ENCODE measurements at regions not wholly inside any gene's neighbourhood (a gene's known extent, or its start where the extent isn't known, plus 50 kb on each side); places are given as distances from the start of the nearest gene placed in this dataset.

- no peak overlapping the region for H3K27ac ChIP-seq (ENCODE audit: low read length)
- H3K36me3 ChIP-seq (ENCODE audit: control insufficient read depth in 1 of 2, insufficient read depth in 2 of 2, low read length in 2 of 2) = no peaks in the 10 kb centered on the region
- H3K4me3 ChIP-seq (ENCODE audit: low read depth in 1 of 2, low read length in 2 of 2) = no peak overlapping the region
- H3K9me3 ChIP-seq (ENCODE audit: control insufficient read depth in 1 of 2, low read length in 2 of 2) = no peaks in the 10 kb centered on the region
- no peaks in the 10 kb centered on the region for H3K27me3 ChIP-seq (ENCODE audit: low read depth, low read length)
- no peaks in the 10 kb centered on the region for H3K4me1 ChIP-seq (ENCODE audit: control insufficient read depth in 1 of 2, insufficient read depth in 2 of 2, low read length in 2 of 2)
Measured at GRCh38 chr11:70019576-70020011, 58.5 kb upstream of the ANO1 start.

DNA sequence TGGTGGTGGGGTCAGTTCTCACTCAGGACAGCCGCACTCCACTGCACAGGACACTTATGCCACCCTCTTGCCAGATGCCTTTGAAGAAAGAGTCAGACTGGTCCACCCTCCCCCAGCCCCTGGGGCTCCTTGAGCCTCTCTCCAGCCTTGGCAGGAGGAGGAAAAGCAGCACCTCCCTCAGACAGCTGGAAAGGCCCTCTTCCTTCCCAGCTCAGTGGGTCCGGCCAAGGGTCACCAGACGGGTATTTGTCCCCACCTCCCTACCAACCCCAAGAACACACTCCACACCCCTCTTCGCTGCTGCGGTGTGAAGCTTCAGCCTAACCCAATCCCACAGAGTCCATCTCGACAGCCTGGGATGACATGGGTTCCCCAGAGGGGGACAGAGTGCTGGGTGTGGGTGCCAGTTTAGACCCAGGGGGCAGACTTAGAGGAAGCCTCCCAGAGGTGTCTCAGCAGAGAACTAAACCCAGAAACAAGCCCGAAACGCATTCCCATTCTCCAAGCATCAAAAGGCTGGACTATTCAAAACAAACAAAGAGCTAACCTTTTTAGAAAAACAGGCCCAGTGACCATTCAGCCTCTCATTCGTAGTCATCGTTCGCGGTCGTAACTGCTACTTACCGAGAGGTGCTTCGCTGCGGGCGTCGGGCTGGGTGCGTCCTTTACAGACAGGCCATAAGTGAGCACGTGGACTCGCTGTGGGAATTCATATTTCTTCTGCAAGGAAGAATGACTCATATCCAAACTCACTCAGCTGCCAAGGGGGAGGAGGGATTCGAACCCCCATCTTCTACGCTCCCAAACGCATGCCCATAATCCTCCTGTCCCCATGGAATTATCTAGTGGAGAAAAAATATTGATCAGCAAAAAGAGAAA, 57.5 kb upstream of the ANO1 start:
- Histone ChIP-seq H3K36me3 (ENCODE audit: control insufficient read depth in 1 of 2, insufficient read depth in 2 of 2, low read length in 2 of 2) (no peaks in the 10 kb centered on the region), H3K27me3 (ENCODE audit: low read depth, low read length) (no peaks in the 10 kb centered on the region), H3K4me1 (ENCODE audit: control insufficient read depth in 1 of 2, insufficient read depth in 2 of 2, low read length in 2 of 2) (no peaks in the 10 kb centered on the region), H3K27ac (ENCODE audit: low read length) (no peak overlapping the region), H3K4me3 (ENCODE audit: low read depth in 1 of 2, low read length in 2 of 2) (no peak overlapping the region), H3K9me3 (ENCODE audit: control insufficient read depth in 1 of 2, low read length in 2 of 2) (no peaks in the 10 kb centered on the region)

DNA sequence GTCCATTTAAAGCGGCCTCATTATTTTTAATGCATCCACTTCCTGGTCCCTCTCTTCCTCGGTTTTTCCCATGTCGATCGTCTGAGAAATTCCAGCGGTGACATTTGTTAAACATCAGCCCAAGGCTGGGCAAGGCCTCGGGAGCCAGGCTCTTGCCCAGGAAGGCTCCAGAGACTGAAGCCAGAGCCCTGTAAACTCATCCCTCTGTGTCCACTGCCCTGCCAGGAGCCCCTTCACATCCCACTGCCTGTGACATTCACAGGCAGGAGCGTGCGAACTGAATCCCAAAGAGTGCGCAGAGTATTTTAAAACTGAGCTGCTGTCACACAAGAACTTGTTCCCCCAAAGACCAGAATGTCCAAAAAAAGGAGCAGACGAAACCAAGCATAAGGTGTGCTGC, 56.5 kb upstream of the ANO1 start:
- Histone ChIP-seq H3K9me3 (ENCODE audit: control insufficient read depth in 1 of 2, low read length in 2 of 2) (no peaks in the 10 kb centered on the region), H3K36me3 (ENCODE audit: control insufficient read depth in 1 of 2, insufficient read depth in 2 of 2, low read length in 2 of 2) (no peaks in the 10 kb centered on the region), H3K27ac (ENCODE audit: low read length) (no peak overlapping the region)

DNA sequence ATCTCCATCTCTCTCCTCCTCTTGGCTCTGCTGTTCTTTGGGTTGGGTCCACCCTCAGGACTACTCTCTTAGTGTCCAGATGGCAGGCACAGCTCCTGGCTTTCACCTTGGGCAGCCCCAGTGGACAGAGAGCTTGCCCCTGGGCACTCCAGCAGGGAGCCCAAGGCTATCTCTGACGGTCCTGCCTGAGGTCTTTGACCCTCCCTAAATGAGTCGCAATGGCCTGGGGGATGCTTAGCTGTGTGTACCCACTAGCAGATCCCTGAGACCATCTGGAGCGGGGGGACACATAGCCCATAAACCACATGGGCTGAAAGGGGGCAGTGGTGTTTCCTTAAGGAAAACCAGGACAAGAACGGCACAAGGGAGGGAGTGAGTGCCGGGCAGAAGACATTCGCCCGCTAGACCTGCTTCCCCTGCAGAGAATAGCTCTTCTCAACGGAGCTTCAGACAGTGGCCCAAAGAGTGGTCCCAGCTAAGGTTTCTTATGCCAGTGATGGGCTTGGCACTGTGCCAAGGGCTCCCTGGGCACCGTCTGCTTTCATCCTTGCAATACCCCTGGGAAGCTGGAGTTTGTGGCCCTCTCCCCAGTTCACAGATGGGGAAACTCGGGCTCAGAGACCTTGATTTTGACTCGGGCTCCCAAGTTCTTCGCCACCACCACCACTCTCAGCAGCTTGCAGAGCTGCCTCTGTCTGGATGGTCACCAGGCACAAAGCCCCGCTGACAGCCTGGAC, 53.9 kb upstream of the ANO1 start:
- H3K4me1 ChIP-seq (ENCODE audit: control insufficient read depth in 1 of 2, insufficient read depth in 2 of 2, low read length in 2 of 2) = no peaks in the 10 kb centered on the region
- H3K27me3 ChIP-seq (ENCODE audit: low read depth, low read length) = no peaks in the 10 kb centered on the region
- no peaks in the 10 kb centered on the region for H3K9me3 ChIP-seq (ENCODE audit: control insufficient read depth in 1 of 2, low read length in 2 of 2)
- no peaks in the 10 kb centered on the region for H3K36me3 ChIP-seq (ENCODE audit: control insufficient read depth in 1 of 2, insufficient read depth in 2 of 2, low read length in 2 of 2)
- H3K4me3 ChIP-seq (ENCODE audit: low read depth in 1 of 2, low read length in 2 of 2) = no peak overlapping the region
- no peak overlapping the region for H3K27ac ChIP-seq (ENCODE audit: low read length)

More for the DNA sequence above, 56.5 kb upstream of the ANO1 start:
- H3K27me3 ChIP-seq (ENCODE audit: low read depth, low read length) = no peaks in the 10 kb centered on the region
- H3K4me1 ChIP-seq (ENCODE audit: control insufficient read depth in 1 of 2, insufficient read depth in 2 of 2, low read length in 2 of 2) = no peaks in the 10 kb centered on the region
- H3K4me3 ChIP-seq (ENCODE audit: low read depth in 1 of 2, low read length in 2 of 2) = no peak overlapping the region

DNA sequence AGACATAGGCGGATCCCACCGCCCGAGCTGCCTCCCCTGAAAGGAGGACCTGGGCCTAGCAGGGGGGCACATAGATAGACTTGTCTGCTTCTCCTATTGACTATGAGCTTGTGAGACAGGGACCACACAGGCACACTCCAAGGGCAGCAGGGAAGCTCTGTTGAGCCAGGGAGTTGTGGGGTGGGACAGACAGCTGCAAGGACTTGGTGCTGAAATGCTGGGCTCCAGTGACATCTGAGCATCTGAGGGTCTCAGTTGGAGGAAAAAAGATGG, 53.4 kb upstream of the ANO1 start:
- H3K4me1 ChIP-seq (ENCODE audit: control insufficient read depth in 1 of 2, insufficient read depth in 2 of 2, low read length in 2 of 2) = no peaks in the 10 kb centered on the region
- no peaks in the 10 kb centered on the region for H3K9me3 ChIP-seq (ENCODE audit: control insufficient read depth in 1 of 2, low read length in 2 of 2)
- H3K4me3 ChIP-seq (ENCODE audit: low read depth in 1 of 2, low read length in 2 of 2) = no peak overlapping the region
- H3K27me3 ChIP-seq (ENCODE audit: low read depth, low read length) = no peaks in the 10 kb centered on the region
- no peaks in the 10 kb centered on the region for H3K36me3 ChIP-seq (ENCODE audit: control insufficient read depth in 1 of 2, insufficient read depth in 2 of 2, low read length in 2 of 2)
- H3K27ac ChIP-seq (ENCODE audit: low read length) = no peak overlapping the region

- Histone ChIP-seq H3K9me3 (ENCODE audit: control insufficient read depth in 1 of 2, low read length in 2 of 2) (no peaks in the 10 kb centered on the region), H3K36me3 (ENCODE audit: control insufficient read depth in 1 of 2, insufficient read depth in 2 of 2, low read length in 2 of 2) (no peaks in the 10 kb centered on the region), H3K4me1 (ENCODE audit: control insufficient read depth in 1 of 2, insufficient read depth in 2 of 2, low read length in 2 of 2) (no peaks in the 10 kb centered on the region), H3K27ac (ENCODE audit: low read length) (no peak overlapping the region), H3K4me3 (ENCODE audit: low read depth in 1 of 2, low read length in 2 of 2) (no peak overlapping the region), H3K27me3 (ENCODE audit: low read depth, low read length) (no peaks in the 10 kb centered on the region)
Measured at GRCh38 chr11:70025308-70025707, 52.8 kb upstream of the ANO1 start.

- no peaks in the 10 kb centered on the region for H3K36me3 ChIP-seq (ENCODE audit: control insufficient read depth in 1 of 2, insufficient read depth in 2 of 2, low read length in 2 of 2)
- H3K27ac ChIP-seq (ENCODE audit: low read length) = no peak overlapping the region
- H3K4me3 ChIP-seq (ENCODE audit: low read depth in 1 of 2, low read length in 2 of 2) = no peak overlapping the region
- no peaks in the 10 kb centered on the region for H3K9me3 ChIP-seq (ENCODE audit: control insufficient read depth in 1 of 2, low read length in 2 of 2)
- H3K4me1 ChIP-seq (ENCODE audit: control insufficient read depth in 1 of 2, insufficient read depth in 2 of 2, low read length in 2 of 2) = no peaks in the 10 kb centered on the region
- H3K27me3 ChIP-seq (ENCODE audit: low read depth, low read length) = no peaks in the 10 kb centered on the region
Measured at GRCh38 chr11:70026012-70026411, 52.1 kb upstream of the ANO1 start.

GRCh38 chr11:70026726-70027125, 51.4 kb upstream of the ANO1 start:
- Histone ChIP-seq H3K36me3 (ENCODE audit: control insufficient read depth in 1 of 2, insufficient read depth in 2 of 2, low read length in 2 of 2) (no peaks in the 10 kb centered on the region), H3K9me3 (ENCODE audit: control insufficient read depth in 1 of 2, low read length in 2 of 2) (no peaks in the 10 kb centered on the region), H3K4me1 (ENCODE audit: control insufficient read depth in 1 of 2, insufficient read depth in 2 of 2, low read length in 2 of 2) (no peaks in the 10 kb centered on the region), H3K4me3 (ENCODE audit: low read depth in 1 of 2, low read length in 2 of 2) (no peak overlapping the region), H3K27ac (ENCODE audit: low read length) (no peak overlapping the region), H3K27me3 (ENCODE audit: low read depth, low read length) (no peaks in the 10 kb centered on the region)

- no peaks in the 10 kb centered on the region for H3K27me3 ChIP-seq (ENCODE audit: low read depth, low read length)
- H3K4me3 ChIP-seq (ENCODE audit: low read depth in 1 of 2, low read length in 2 of 2) = no peak overlapping the region
- no peaks in the 10 kb centered on the region for H3K4me1 ChIP-seq (ENCODE audit: control insufficient read depth in 1 of 2, insufficient read depth in 2 of 2, low read length in 2 of 2)
- no peaks in the 10 kb centered on the region for H3K9me3 ChIP-seq (ENCODE audit: control insufficient read depth in 1 of 2, low read length in 2 of 2)
- no peak overlapping the region for H3K27ac ChIP-seq (ENCODE audit: low read length)
- no peaks in the 10 kb centered on the region for H3K36me3 ChIP-seq (ENCODE audit: control insufficient read depth in 1 of 2, insufficient read depth in 2 of 2, low read length in 2 of 2)
Measured at GRCh38 chr11:70027451-70027850, 50.7 kb upstream of the ANO1 start.

DNA sequence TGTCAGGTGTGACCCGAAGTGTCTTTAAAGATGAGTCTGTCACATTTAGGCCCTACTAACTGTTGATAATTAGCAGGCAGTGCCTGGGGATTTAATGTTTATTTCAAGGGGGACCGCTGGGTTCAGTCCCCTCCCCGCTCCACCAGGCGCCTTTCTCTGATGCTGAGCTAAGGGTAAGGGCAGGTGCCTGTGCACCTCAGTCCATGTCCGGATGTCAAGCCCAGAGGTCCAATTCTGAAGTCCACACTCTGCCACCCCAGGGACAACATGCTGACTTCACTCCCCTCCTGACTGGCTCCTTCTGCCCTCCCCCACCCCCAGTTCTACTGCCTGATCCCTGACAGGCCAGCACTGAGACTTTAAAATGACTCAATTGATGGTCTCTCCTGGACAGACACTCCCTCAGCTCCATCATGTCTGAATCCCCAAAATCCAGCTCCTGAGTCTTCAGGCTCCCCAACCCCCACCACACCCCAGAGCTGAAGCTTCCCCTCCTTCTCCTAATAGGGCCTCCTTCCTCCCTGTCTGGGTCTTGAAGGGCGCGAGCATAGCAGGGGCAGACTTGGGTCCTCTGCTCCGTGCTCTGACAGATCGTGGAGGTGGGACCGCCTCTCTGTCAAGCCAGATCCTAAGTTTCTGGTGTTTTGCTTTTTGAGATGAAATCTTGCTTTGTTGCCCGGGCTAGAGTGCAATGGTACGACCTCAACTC, 49.8 kb upstream of the ANO1 start:
- Histone ChIP-seq H3K4me1 (ENCODE audit: control insufficient read depth in 1 of 2, insufficient read depth in 2 of 2, low read length in 2 of 2) (no peaks in the 10 kb centered on the region), H3K27ac (ENCODE audit: low read length) (no peak overlapping the region), H3K36me3 (ENCODE audit: control insufficient read depth in 1 of 2, insufficient read depth in 2 of 2, low read length in 2 of 2) (no peaks in the 10 kb centered on the region), H3K4me3 (ENCODE audit: low read depth in 1 of 2, low read length in 2 of 2) (no peak overlapping the region), H3K9me3 (ENCODE audit: control insufficient read depth in 1 of 2, low read length in 2 of 2) (no peaks in the 10 kb centered on the region), H3K27me3 (ENCODE audit: low read depth, low read length) (no peaks in the 10 kb centered on the region)

Measured in muscle layer of duodenum (tissue), 2 donors.